Ascending aorta (tissue), 2 donors: ENCODE measurements at regions not wholly inside any gene's neighbourhood (a gene's known extent, or its start where the extent isn't known, plus 50 kb on each side); places are given as distances from the start of the nearest gene placed in this dataset.

Source experiments
- DNase-seq, 2 donors: peaks; one replicate each; pipeline ENCODE4 v3.0.0-alpha.2; 2019; ENCODE audit warnings: low spot score in 2 of 2
- H3K27ac ChIP-seq, 2 donors: fragments of 200-600 bp; sonication (generic); one replicate each; pipeline ENCODE4 v1.5.1; 2016 to 2017; ENCODE audit warnings: mild to moderate bottlenecking in 1 of 2
- H3K27me3 ChIP-seq: fragments of 200-600 bp; sonication (generic); one replicate; pipeline ENCODE4 v1.5.1; 2017
- H3K36me3 ChIP-seq, 2 donors: fragments of 200-600 bp; sonication (generic); one replicate each; pipeline ENCODE4 v1.5.1; 2016
- H3K4me1 ChIP-seq, 2 donors: fragments of 200-600 bp; sonication (generic); one replicate each; pipeline ENCODE4 v1.5.1; 2016 to 2017; ENCODE audit warnings: mild to moderate bottlenecking in 1 of 2
- H3K4me3 ChIP-seq, 2 donors: fragments of 200-600 bp; sonication (generic); one replicate each; pipeline ENCODE4 v1.5.1; 2016 to 2017; ENCODE audit warnings: mild to moderate bottlenecking in 1 of 2
- H3K9me3 ChIP-seq, 2 donors: fragments of 200-600 bp; sonication (generic); one replicate each; pipeline ENCODE4 v1.5.1; 2016
- CTCF ChIP-seq, 3 experiments: fragments of 200-600 bp in 2 of 3; fragments of 450-650 bp in 1 of 3; sonication (generic) in 2 of 3; IDR thresholded peaks; one replicate each; pipeline ENCODE4 v1.5.1; 2016 to 2019; ENCODE audit warnings: antibody characterized with exemption in 3 of 3, mild to moderate bottlenecking in 1 of 3, moderate library complexity in 1 of 3
- intact Hi-C: fragments of 100-400 bp; cut with DNase I; formaldehyde crosslinking; loops from one replicate; pipeline ENCODE4 v1.15.1; 2023

GRCh38 chr2:7577769-7578168, 660.6 kb downstream of the RNF144A start:
- H3K4me1 ChIP-seq, result no peaks in the 10 kb centered on the region
- no peaks in the 10 kb centered on the region for H3K27me3 ChIP-seq
- no peak for TF ChIP-seq CTCF (IDR thresholded peaks at IDR 0.05)
- peaks cover 0 to 5% of the 10 kb centered on the region in 2 donors for H3K9me3 ChIP-seq
- intact Hi-C loops, result no loop called here
- H3K27ac ChIP-seq, result no peak overlapping the region
- no peak for DNase-seq
- no peak overlapping the region for H3K4me3 ChIP-seq
- H3K36me3 ChIP-seq, result no peaks in the 10 kb centered on the region

GRCh38 chr2:7584017-7584416, 666.8 kb downstream of the RNF144A start:
- Histone ChIP-seq H3K4me3 (no peak overlapping the region), H3K27me3 (no peaks in the 10 kb centered on the region), H3K9me3 (no peaks in the 10 kb centered on the region), H3K27ac (no peak overlapping the region), H3K36me3 (no peaks in the 10 kb centered on the region), H3K4me1 (no peaks in the 10 kb centered on the region)
- TF ChIP-seq CTCF (IDR thresholded peaks at IDR 0.05), result no peak
- intact Hi-C loops, result no loop called here
- DNase-seq, result no peak

- no peaks in the 10 kb centered on the region for H3K27me3 ChIP-seq
- DNase-seq, result no peak
- intact Hi-C loops, result no loop called here
- no peaks in the 10 kb centered on the region for H3K4me1 ChIP-seq
- H3K4me3 ChIP-seq, result no peak overlapping the region
- H3K9me3 ChIP-seq, result no peaks in the 10 kb centered on the region
- no peak for TF ChIP-seq CTCF (IDR thresholded peaks at IDR 0.05)
- no peak overlapping the region for H3K27ac ChIP-seq
- H3K36me3 ChIP-seq, result no peaks in the 10 kb centered on the region
Observed at GRCh38 chr2:7586898-7587297, 669.7 kb downstream of the RNF144A start.

GRCh38 chr2:7588295-7588694, 671.1 kb downstream of the RNF144A start:
- Histone ChIP-seq H3K27me3 (no peaks in the 10 kb centered on the region), H3K36me3 (no peaks in the 10 kb centered on the region)
- DNase-seq, result no peak

GRCh38 chr2:7592618-7593140, 675.5 kb downstream of the RNF144A start:
- intact Hi-C loops, result no loop called here
- TF ChIP-seq CTCF (IDR thresholded peaks at IDR 0.05), result no peak
- Histone ChIP-seq H3K9me3 (no peaks in the 10 kb centered on the region), H3K36me3 (no peaks in the 10 kb centered on the region), H3K27ac (no peak overlapping the region), H3K4me3 (no peak overlapping the region), H3K4me1 (no peaks in the 10 kb centered on the region), H3K27me3 (no peaks in the 10 kb centered on the region)
- no peak for DNase-seq

More at GRCh38 chr2:7588295-7588694, 671.1 kb downstream of the RNF144A start:
- no peaks in the 10 kb centered on the region for H3K9me3 ChIP-seq
- no peak overlapping the region for H3K27ac ChIP-seq
- no peak overlapping the region for H3K4me3 ChIP-seq
- intact Hi-C loops, result no loop called here
- TF ChIP-seq CTCF (IDR thresholded peaks at IDR 0.05), result no peak
- no peaks in the 10 kb centered on the region for H3K4me1 ChIP-seq

- H3K4me1 ChIP-seq, result no peaks in the 10 kb centered on the region
- DNase-seq, result no peak
- no peak for TF ChIP-seq CTCF (IDR thresholded peaks at IDR 0.05)
- no peaks in the 10 kb centered on the region for H3K9me3 ChIP-seq
- intact Hi-C loops, result no loop called here
- no peak overlapping the region for H3K27ac ChIP-seq
- no peaks in the 10 kb centered on the region for H3K36me3 ChIP-seq
- no peak overlapping the region for H3K4me3 ChIP-seq
- H3K27me3 ChIP-seq, result no peaks in the 10 kb centered on the region
Observed at GRCh38 chr2:7593360-7593759, 676.1 kb downstream of the RNF144A start.
